H9 (cell line): ENCODE measurements at regions not wholly inside any gene's neighbourhood (a gene's known extent, or its start where the extent isn't known, plus 50 kb on each side); places are given as distances from the start of the nearest gene placed in this dataset.

Source experiments
- DNase-seq: peaks from one replicate; pipeline ENCODE4 v3.0.0-alpha.2; 2017
- H2AFZ ChIP-seq: one replicate; pipeline ENCODE4 v1.6.1; 2013; ENCODE audit warnings: mild to moderate bottlenecking, low read length, control low read depth, moderate library complexity
- H2AK5ac ChIP-seq: 2 replicates; pipeline ENCODE4 v1.6.1; 2013; ENCODE audit warnings: low read length, control low read depth, mixed read lengths; ENCODE audit not compliant: insufficient read length
- H2BK120ac ChIP-seq: one replicate; pipeline ENCODE4 v1.6.1; 2013; ENCODE audit warnings: low read depth, mild to moderate bottlenecking, low read length, control low read depth, inconsistent platforms; ENCODE audit not compliant: poor library complexity, severe bottlenecking
- H2BK12ac ChIP-seq: 2 replicates; pipeline ENCODE4 v1.6.1; 2013; ENCODE audit warnings: low read length, control low read depth, mixed read lengths, low read depth; ENCODE audit not compliant: insufficient read length
- H2BK15ac ChIP-seq: 2 replicates; pipeline ENCODE4 v1.6.1; 2013; ENCODE audit warnings: low read depth, low read length, control low read depth
- H2BK20ac ChIP-seq: one replicate; pipeline ENCODE4 v1.6.1; 2013; ENCODE audit warnings: low read depth, mild to moderate bottlenecking, low read length, control low read depth, inconsistent platforms; ENCODE audit not compliant: poor library complexity, severe bottlenecking
- H2BK5ac ChIP-seq: 2 replicates; pipeline ENCODE4 v1.6.1; 2013; ENCODE audit warnings: low read length, control low read depth, mixed read lengths; ENCODE audit not compliant: insufficient read length
- H3K14ac ChIP-seq: 2 replicates; pipeline ENCODE4 v1.6.1; 2013; ENCODE audit warnings: low read length, control low read depth; ENCODE audit not compliant: insufficient read depth
- H3K18ac ChIP-seq: 2 replicates; pipeline ENCODE4 v1.6.1; 2013; ENCODE audit warnings: low read depth, mild to moderate bottlenecking, mixed read lengths, low read length, control low read depth; ENCODE audit not compliant: insufficient read length
- H3K23ac ChIP-seq: 2 replicates; pipeline ENCODE4 v1.6.1; 2013; ENCODE audit warnings: low read length, control low read depth, mixed read lengths, low read depth; ENCODE audit not compliant: insufficient read length
- H3K23me2 ChIP-seq: 2 replicates; pipeline ENCODE4 v1.6.1; 2013; ENCODE audit warnings: low read depth, mild to moderate bottlenecking, mixed read lengths, low read length, control low read depth; ENCODE audit not compliant: insufficient read length, poor library complexity, severe bottlenecking
- H3K27ac ChIP-seq: 2 replicates; pipeline ENCODE4 v1.5.1; 2013; ENCODE audit warnings: low read length, control low read depth, mixed read lengths, low read depth; ENCODE audit not compliant: insufficient read length
- H3K27me3 ChIP-seq: 2 replicates; pipeline ENCODE4 v1.6.1; 2013; ENCODE audit warnings: low read length, control low read depth, inconsistent platforms; ENCODE audit not compliant: insufficient read depth
- H3K4ac ChIP-seq: 2 replicates; pipeline ENCODE4 v1.6.1; 2013; ENCODE audit warnings: low read depth, mild to moderate bottlenecking, control low read depth, inconsistent platforms, low read length, moderate library complexity
- H3K4me1 ChIP-seq: 2 replicates; pipeline ENCODE4 v1.6.1; 2013; ENCODE audit warnings: low read length, control low read depth, inconsistent platforms; ENCODE audit not compliant: insufficient read depth
- H3K4me2 ChIP-seq: 2 replicates; pipeline ENCODE4 v1.6.1; 2013; ENCODE audit warnings: low read length, control low read depth, mixed read lengths; ENCODE audit not compliant: insufficient read length, insufficient read depth
- H3K56ac ChIP-seq: 2 replicates; pipeline ENCODE4 v1.6.1; 2013; ENCODE audit warnings: low read depth, mild to moderate bottlenecking, mixed read lengths, low read length, control low read depth; ENCODE audit not compliant: insufficient read length
- H3K79me1 ChIP-seq: 2 replicates; pipeline ENCODE4 v1.6.1; 2013; ENCODE audit warnings: low read depth, mild to moderate bottlenecking, moderate library complexity, low read length, control low read depth, inconsistent platforms; ENCODE audit not compliant: insufficient read depth, poor library complexity, severe bottlenecking
- H3K79me2 ChIP-seq: 2 replicates; pipeline ENCODE4 v1.6.1; 2013; ENCODE audit warnings: low read length, control low read depth, inconsistent platforms; ENCODE audit not compliant: insufficient read depth
- H3K9ac ChIP-seq: 2 replicates; pipeline ENCODE4 v1.6.1; 2013; ENCODE audit warnings: low read length, control low read depth, mixed read lengths; ENCODE audit not compliant: insufficient read length; ENCODE audit errors: extremely low read depth
- H3K9me3 ChIP-seq: one replicate; pipeline ENCODE4 v1.6.1; 2013; ENCODE audit warnings: low read depth, low read length, inconsistent platforms; ENCODE audit not compliant: control insufficient read depth
- H3T11ph ChIP-seq: one replicate; pipeline ENCODE4 v1.6.1; 2013; ENCODE audit warnings: mild to moderate bottlenecking, low read length, control low read depth, inconsistent platforms
- H4K20me1 ChIP-seq: one replicate; pipeline ENCODE4 v1.6.1; 2013; ENCODE audit not compliant: control insufficient read depth, insufficient read length, insufficient read depth
- H4K5ac ChIP-seq: 2 replicates; pipeline ENCODE4 v1.6.1; 2013; ENCODE audit warnings: low read depth, mild to moderate bottlenecking, mixed read lengths, low read length, control low read depth; ENCODE audit not compliant: insufficient read length
- H4K8ac ChIP-seq: replicated peaks from 2 replicates; pipeline ENCODE4 v1.6.1; 2013; ENCODE audit warnings: low read length, control low read depth, mixed read lengths, low read depth; ENCODE audit not compliant: insufficient read length
- H4K91ac ChIP-seq: 2 replicates; pipeline ENCODE4 v1.6.1; 2013; ENCODE audit warnings: low read depth, mild to moderate bottlenecking, moderate library complexity, mixed read lengths, low read length, control low read depth; ENCODE audit not compliant: insufficient read length
- H3K27ac Mint-ChIP-seq, 3 experiments: 2 replicates in 2 of 3; 3 replicates in 1 of 3; pipeline ENCODE4 v1.8.0; 2020 to 2021; ENCODE audit warnings: mixed read lengths in 3 of 3, mild to moderate bottlenecking in 1 of 3, moderate library complexity in 1 of 3
- H3K27me3 Mint-ChIP-seq: 2 replicates; pipeline ENCODE4 v1.8.0; 2021; ENCODE audit warnings: low read depth, mild to moderate bottlenecking, moderate library complexity, mixed read lengths
- H3K36me3 Mint-ChIP-seq, 3 experiments: 2 replicates in 2 of 3; 3 replicates in 1 of 3; pipeline ENCODE4 v1.8.0; 2020 to 2021; ENCODE audit warnings: low read depth in 3 of 3, mixed read lengths in 3 of 3; ENCODE audit not compliant: insufficient read depth in 1 of 3
- H3K4me1 Mint-ChIP-seq, 2 experiments: 2 replicates each; pipeline ENCODE4 v1.8.0; 2020; ENCODE audit warnings: mixed read lengths in 2 of 2
- H3K4me3 Mint-ChIP-seq, 2 experiments: 2 replicates in 1 of 2; 3 replicates in 1 of 2; pipeline ENCODE4 v1.8.0; 2020 to 2021; ENCODE audit warnings: mild to moderate bottlenecking in 2 of 2, mixed read lengths in 2 of 2, moderate library complexity in 1 of 2
- H3K9me3 Mint-ChIP-seq, 2 experiments: 2 replicates in 1 of 2; 3 replicates in 1 of 2; pipeline ENCODE4 v1.8.0; 2020; ENCODE audit warnings: mild to moderate bottlenecking in 2 of 2, mixed read lengths in 2 of 2, moderate library complexity in 1 of 2
- whole genome bisulfite sequencing: extraction: QIAGEN DNeasy Blood & Tissue Kit; methylation state at CpG from one replicate; pipeline ENCODE4 v1.1.7; 2013; ENCODE audit warnings: missing lambda C conversion rate, low lambda C conversion rate, mixed read lengths; ENCODE audit not compliant: insufficient read length; ENCODE audit errors: extremely low coverage; 5-methylcytosine and 5-hydroxymethylcytosine counted together
- TF ChIP-seq, protein P1 (sequence below): fragments of 200-600 bp; sonication (generic); conservative IDR thresholded peaks from 3 replicates; pipeline ENCODE4 v1.8.0; 2021; ENCODE audit warnings: antibody characterized with exemption, mild to moderate bottlenecking

DNA sequence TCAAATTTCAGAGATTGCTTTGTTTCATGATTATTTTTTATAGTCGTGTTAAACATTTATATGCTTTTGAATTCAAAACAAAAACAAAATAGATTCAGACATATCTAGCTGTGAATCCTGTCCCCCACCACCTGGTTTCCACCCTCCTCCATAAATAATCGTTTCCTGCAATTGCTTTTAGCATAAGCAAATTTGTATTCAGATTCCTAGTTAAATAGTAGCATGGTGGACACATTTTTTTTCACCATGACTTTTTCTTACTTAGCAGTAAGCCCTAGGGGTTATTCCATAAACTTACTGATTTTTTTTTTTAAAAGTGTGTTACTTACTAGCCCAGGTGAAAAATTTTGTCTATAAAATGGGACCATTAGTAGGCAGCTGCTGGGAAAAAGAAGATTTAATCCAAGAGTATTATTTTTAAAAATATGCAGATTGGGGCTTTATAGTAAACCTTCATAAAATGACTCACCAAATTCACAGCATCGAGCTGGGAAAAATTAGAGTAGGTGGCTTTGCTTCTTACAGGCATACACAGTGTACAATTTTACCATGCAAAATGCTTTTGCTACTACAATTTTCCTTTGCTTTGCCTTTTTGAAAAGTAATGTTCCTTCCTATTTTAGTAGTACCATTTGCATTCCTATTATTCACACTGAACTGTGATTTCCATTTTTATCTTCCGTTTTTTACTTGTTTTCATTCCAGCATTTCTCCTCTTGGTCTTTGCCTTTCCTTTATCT is 117.8 kb downstream of the BTG1 start:
- no peak overlapping the region for H2BK15ac ChIP-seq
- no peak overlapping the region for H2BK120ac ChIP-seq
- no peak overlapping the region for H2BK5ac ChIP-seq
- H4K8ac ChIP-seq = no peak overlapping the region
- H3K23ac ChIP-seq = no peak overlapping the region
- Mint-ChIP-seq H3K27me3 (no peaks in the 10 kb centered on the region), H3K9me3 (no peaks in the 10 kb centered on the region), H3K27ac (no peak overlapping the region), H3K36me3 (no peaks in the 10 kb centered on the region), H3K4me3 (no peak overlapping the region), H3K4me1 (peaks cover 8 to 10% of the 10 kb centered on the region in 2 experiments; a peak in 2 of 4 replicates)
- no peak for DNase-seq
- no peak overlapping the region for H4K5ac ChIP-seq
- no peak overlapping the region for H3K9ac ChIP-seq
- H2BK12ac ChIP-seq = no peak overlapping the region
- no peaks in the 10 kb centered on the region for H3K79me1 ChIP-seq
- H3K56ac ChIP-seq = no peak overlapping the region
- no CpG with 5 or more reads among the region's 4 CpGs for WGBS
- H3K27ac ChIP-seq = no peak overlapping the region
- H4K91ac ChIP-seq = no peak overlapping the region
- no peak overlapping the region for H3K14ac ChIP-seq
- no peak overlapping the region for H2AK5ac ChIP-seq
- H3K4me1 ChIP-seq = no peaks in the 10 kb centered on the region; the same call in 1 of the 2 replicates
- no peaks in the 10 kb centered on the region for H3K79me2 ChIP-seq
- no peaks in the 10 kb centered on the region; the same call in 1 of the 2 replicates for H3K27me3 ChIP-seq
- H3K4ac ChIP-seq = no peak overlapping the region
- no peak overlapping the region for H3K18ac ChIP-seq
- no peak overlapping the region for H2BK20ac ChIP-seq
- no peaks in the 10 kb centered on the region for H3K9me3 ChIP-seq
- no peaks in the 10 kb centered on the region for H4K20me1 ChIP-seq
- TF ChIP-seq, protein P1, sequence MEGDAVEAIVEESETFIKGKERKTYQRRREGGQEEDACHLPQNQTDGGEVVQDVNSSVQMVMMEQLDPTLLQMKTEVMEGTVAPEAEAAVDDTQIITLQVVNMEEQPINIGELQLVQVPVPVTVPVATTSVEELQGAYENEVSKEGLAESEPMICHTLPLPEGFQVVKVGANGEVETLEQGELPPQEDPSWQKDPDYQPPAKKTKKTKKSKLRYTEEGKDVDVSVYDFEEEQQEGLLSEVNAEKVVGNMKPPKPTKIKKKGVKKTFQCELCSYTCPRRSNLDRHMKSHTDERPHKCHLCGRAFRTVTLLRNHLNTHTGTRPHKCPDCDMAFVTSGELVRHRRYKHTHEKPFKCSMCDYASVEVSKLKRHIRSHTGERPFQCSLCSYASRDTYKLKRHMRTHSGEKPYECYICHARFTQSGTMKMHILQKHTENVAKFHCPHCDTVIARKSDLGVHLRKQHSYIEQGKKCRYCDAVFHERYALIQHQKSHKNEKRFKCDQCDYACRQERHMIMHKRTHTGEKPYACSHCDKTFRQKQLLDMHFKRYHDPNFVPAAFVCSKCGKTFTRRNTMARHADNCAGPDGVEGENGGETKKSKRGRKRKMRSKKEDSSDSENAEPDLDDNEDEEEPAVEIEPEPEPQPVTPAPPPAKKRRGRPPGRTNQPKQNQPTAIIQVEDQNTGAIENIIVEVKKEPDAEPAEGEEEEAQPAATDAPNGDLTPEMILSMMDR = no peak
- H3T11ph ChIP-seq = no peak overlapping the region
- H3K23me2 ChIP-seq = no peaks in the 10 kb centered on the region
- H2AFZ ChIP-seq = no peak overlapping the region
- no peak overlapping the region for H3K4me2 ChIP-seq
